ENCODE measurements at regions not wholly inside any gene's neighbourhood (a gene's known extent, or its start where the extent isn't known, plus 50 kb on each side); places are given as distances from the start of the nearest gene placed in this dataset.
"Not testable (repeated sequence)": the region's sequence is repeated elsewhere in the genome, so short reads cannot be mapped to it uniquely, and the experiment has no call there.

GRCh38 chr2:224136396-224136795 is 97.3 kb upstream of the SERPINE2 start:
- Histone ChIP-seq H3K27me3 (ENCODE audit: low read depth) (no peaks in the 10 kb centered on the region; the same call in 1 of the 2 replicates), H3K36me3 (replicated peaks) (no peaks in the 10 kb centered on the region), H3K4me1 (no peaks in the 10 kb centered on the region), H3K9me3 (no peaks in the 10 kb centered on the region), H3K4me3 (no peak overlapping the region)
- DNase-seq (ENCODE audit: low spot score in 2 of 2) = no peak
- in situ Hi-C loops (cut with MboI; ENCODE audit: low sequenced_read_pairs) = no loop called here

- Histone ChIP-seq H3K27me3 (ENCODE audit: low read depth) (no peaks in the 10 kb centered on the region; the same call in 1 of the 2 replicates), H3K4me3 (no peak overlapping the region), H3K4me1 (no peaks in the 10 kb centered on the region), H3K36me3 (replicated peaks) (no peaks in the 10 kb centered on the region), H3K9me3 (no peaks in the 10 kb centered on the region)
- in situ Hi-C loops (cut with MboI; ENCODE audit: low sequenced_read_pairs) = no loop called here
- DNase-seq (ENCODE audit: low spot score in 2 of 2) = no peak
These were observed 96.8 kb upstream of the SERPINE2 start for GRCh38 chr2:224135881-224136280.

GRCh38 chr2:224134003-224134734 is 95.1 kb upstream of the SERPINE2 start:
- Histone ChIP-seq H3K36me3 (replicated peaks) (no peaks in the 10 kb centered on the region), H3K9me3 (no peaks in the 10 kb centered on the region), H3K4me3 (no peak overlapping the region), H3K4me1 (no peaks in the 10 kb centered on the region), H3K27me3 (ENCODE audit: low read depth) (no peaks in the 10 kb centered on the region; the same call in 1 of the 2 replicates)
- in situ Hi-C loops (cut with MboI; ENCODE audit: low sequenced_read_pairs) = no loop called here
- DNase-seq (ENCODE audit: low spot score in 2 of 2) = no peak

- no peaks in the 10 kb centered on the region for H3K9me3 ChIP-seq
- in situ Hi-C loops (cut with MboI; ENCODE audit: low sequenced_read_pairs) = no loop called here
- no peak overlapping the region for H3K4me3 ChIP-seq
- no peaks in the 10 kb centered on the region; the same call in 1 of the 2 replicates for H3K27me3 ChIP-seq (ENCODE audit: low read depth)
- DNase-seq (ENCODE audit: low spot score in 2 of 2) = no peak
- no peaks in the 10 kb centered on the region for H3K36me3 ChIP-seq (replicated peaks)
- H3K4me1 ChIP-seq = no peaks in the 10 kb centered on the region
These were observed 94.3 kb upstream of the SERPINE2 start for GRCh38 chr2:224133387-224133786.

GRCh38 chr2:224127871-224128501 is 88.9 kb upstream of the SERPINE2 start:
- Histone ChIP-seq H3K36me3 (replicated peaks) (no peaks in the 10 kb centered on the region), H3K27me3 (ENCODE audit: low read depth) (no peaks in the 10 kb centered on the region), H3K4me3 (no peak overlapping the region), H3K9me3 (no peaks in the 10 kb centered on the region), H3K4me1 (no peaks in the 10 kb centered on the region)
- in situ Hi-C loops (cut with MboI; ENCODE audit: low sequenced_read_pairs) = no loop called here
- no peak for DNase-seq (ENCODE audit: low spot score in 2 of 2)

GRCh38 chr2:224126440-224126839 is 87.4 kb upstream of the SERPINE2 start:
- Histone ChIP-seq H3K4me1 (no peaks in the 10 kb centered on the region), H3K4me3 (no peak overlapping the region), H3K27me3 (ENCODE audit: low read depth) (no peaks in the 10 kb centered on the region), H3K36me3 (replicated peaks) (no peaks in the 10 kb centered on the region), H3K9me3 (no peaks in the 10 kb centered on the region)
- DNase-seq (ENCODE audit: low spot score in 2 of 2) = no peak
- in situ Hi-C loops (cut with MboI; ENCODE audit: low sequenced_read_pairs) = no loop called here

- DNase-seq (ENCODE audit: low spot score in 2 of 2) = no peak
- in situ Hi-C loops (cut with MboI; ENCODE audit: low sequenced_read_pairs) = no loop called here
- Histone ChIP-seq H3K4me1 (no peaks in the 10 kb centered on the region), H3K36me3 (replicated peaks) (no peaks in the 10 kb centered on the region), H3K9me3 (no peaks in the 10 kb centered on the region), H3K4me3 (no peak overlapping the region), H3K27me3 (ENCODE audit: low read depth) (no peaks in the 10 kb centered on the region)
These were observed 86.9 kb upstream of the SERPINE2 start for GRCh38 chr2:224126003-224126402.

- in situ Hi-C loops (cut with MboI; ENCODE audit: low sequenced_read_pairs) = no loop called here
- Histone ChIP-seq H3K4me1 (no peaks in the 10 kb centered on the region), H3K27me3 (ENCODE audit: low read depth) (no peaks in the 10 kb centered on the region; the same call in 1 of the 2 replicates), H3K4me3 (no peak overlapping the region), H3K9me3 (no peaks in the 10 kb centered on the region), H3K36me3 (replicated peaks) (no peaks in the 10 kb centered on the region)
- no peak for DNase-seq (ENCODE audit: low spot score in 2 of 2)
These were observed 83.5 kb upstream of the SERPINE2 start for GRCh38 chr2:224122542-224122941.

- no peaks in the 10 kb centered on the region for H3K9me3 ChIP-seq
- no peaks in the 10 kb centered on the region for H3K36me3 ChIP-seq (replicated peaks)
- in situ Hi-C loops (cut with MboI; ENCODE audit: low sequenced_read_pairs) = no loop called here
- H3K4me3 ChIP-seq = no peak overlapping the region
- no peaks in the 10 kb centered on the region for H3K4me1 ChIP-seq
- H3K27me3 ChIP-seq (ENCODE audit: low read depth) = no peaks in the 10 kb centered on the region; the same call in 1 of the 2 replicates
- no peak for DNase-seq (ENCODE audit: low spot score in 2 of 2)
These were observed 82.5 kb upstream of the SERPINE2 start for GRCh38 chr2:224121406-224122067.

GRCh38 chr2:224120986-224121385 is 81.9 kb upstream of the SERPINE2 start:
- H3K4me3 ChIP-seq = no peak overlapping the region
- H3K9me3 ChIP-seq = no peaks in the 10 kb centered on the region
- no peak for DNase-seq (ENCODE audit: low spot score in 2 of 2)
- no peaks in the 10 kb centered on the region for H3K36me3 ChIP-seq (replicated peaks)
- H3K27me3 ChIP-seq (ENCODE audit: low read depth) = no peaks in the 10 kb centered on the region; the same call in 1 of the 2 replicates
- no peaks in the 10 kb centered on the region for H3K4me1 ChIP-seq
- in situ Hi-C loops (cut with MboI; ENCODE audit: low sequenced_read_pairs) = no loop called here

- in situ Hi-C loops (cut with MboI; ENCODE audit: low sequenced_read_pairs); H3K36me3 ChIP-seq (replicated peaks); H3K27me3 ChIP-seq (ENCODE audit: low read depth); H3K4me3 ChIP-seq; H3K9me3 ChIP-seq; H3K4me1 ChIP-seq; DNase-seq (ENCODE audit: low spot score in 2 of 2): not testable (repeated sequence)
These were observed 80.8 kb upstream of the SERPINE2 start for GRCh38 chr2:224119846-224120245.

- no peaks in the 10 kb centered on the region for H3K4me1 ChIP-seq
- no peaks in the 10 kb centered on the region for H3K36me3 ChIP-seq (replicated peaks)
- no peak for DNase-seq (ENCODE audit: low spot score in 2 of 2)
- no peak overlapping the region for H3K4me3 ChIP-seq
- no peaks in the 10 kb centered on the region for H3K9me3 ChIP-seq
- in situ Hi-C loops (cut with MboI; ENCODE audit: low sequenced_read_pairs) = no loop called here
- no peaks in the 10 kb centered on the region for H3K27me3 ChIP-seq (ENCODE audit: low read depth)
These were observed 75.3 kb upstream of the SERPINE2 start for GRCh38 chr2:224114428-224114827.

GRCh38 chr2:224113930-224114329 is 74.8 kb upstream of the SERPINE2 start:
- H3K4me3 ChIP-seq; in situ Hi-C loops (cut with MboI; ENCODE audit: low sequenced_read_pairs); H3K4me1 ChIP-seq; DNase-seq (ENCODE audit: low spot score in 2 of 2); H3K9me3 ChIP-seq; H3K36me3 ChIP-seq (replicated peaks); H3K27me3 ChIP-seq (ENCODE audit: low read depth): not testable (repeated sequence)

GRCh38 chr2:224111576-224111975 is 72.5 kb upstream of the SERPINE2 start:
- no peaks in the 10 kb centered on the region for H3K36me3 ChIP-seq (replicated peaks)
- no peaks in the 10 kb centered on the region for H3K4me1 ChIP-seq
- H3K27me3 ChIP-seq (ENCODE audit: low read depth) = no peaks in the 10 kb centered on the region
- no peaks in the 10 kb centered on the region for H3K9me3 ChIP-seq
- no peak for DNase-seq (ENCODE audit: low spot score in 2 of 2)
- H3K4me3 ChIP-seq = no peak overlapping the region
- in situ Hi-C loops (cut with MboI; ENCODE audit: low sequenced_read_pairs) = no loop called here
